Hindlimb muscle (tissue), 1 donor: ENCODE measurements at regions not wholly inside any gene's neighbourhood (a gene's known extent, or its start where the extent isn't known, plus 50 kb on each side); places are given as distances from the start of the nearest gene placed in this dataset.

Source experiments
- DNase-seq: peaks from one replicate; pipeline ENCODE4 v3.0.0-alpha.2; 2013

GRCh38 chr6:169991913-169992312 is 240.5 kb downstream of the ERMARD start:
- DNase-seq, result no peak

- no peak for DNase-seq
Measured at GRCh38 chr6:169991031-169991390, 239.6 kb downstream of the ERMARD start.

- peak; percentile 18 for DNase-seq
Measured at GRCh38 chr6:169990095-169991030, 238.9 kb downstream of the ERMARD start.

- DNase-seq, result no peak
Measured at GRCh38 chr6:169989594-169989993, 238.2 kb downstream of the ERMARD start.

GRCh38 chr6:169988769-169989550 is 237.5 kb downstream of the ERMARD start:
- DNase-seq, result no peak

- no peak for DNase-seq
Measured at GRCh38 chr6:169986848-169987498, 235.6 kb downstream of the ERMARD start.

- DNase-seq, result no peak
Measured at GRCh38 chr6:169986171-169986847, 234.9 kb downstream of the ERMARD start.

- DNase-seq, result no peak
Measured at GRCh38 chr6:169985121-169986015, 233.9 kb downstream of the ERMARD start.

- no peak for DNase-seq
Measured at GRCh38 chr6:169984181-169985120, 233.0 kb downstream of the ERMARD start.

- no peak for DNase-seq
Measured at GRCh38 chr6:169983651-169984050, 232.2 kb downstream of the ERMARD start.

GRCh38 chr6:169982461-169983386 is 231.3 kb downstream of the ERMARD start:
- DNase-seq, result no peak

- DNase-seq, result no peak
Measured at GRCh38 chr6:169981969-169982368, 230.5 kb downstream of the ERMARD start.

GRCh38 chr6:169981568-169981967 is 230.1 kb downstream of the ERMARD start:
- DNase-seq, result no peak

GRCh38 chr6:169980826-169981450 is 229.5 kb downstream of the ERMARD start:
- no peak for DNase-seq

- DNase-seq, result no peak
Measured at GRCh38 chr6:169979873-169980432, 228.5 kb downstream of the ERMARD start.

- DNase-seq, result no peak
Measured at GRCh38 chr6:169978615-169979161, 227.3 kb downstream of the ERMARD start.

- DNase-seq, result no peak
Measured at GRCh38 chr6:169977434-169978265, 226.2 kb downstream of the ERMARD start.
